ENCODE measurements at regions not wholly inside any gene's neighbourhood (a gene's known extent, or its start where the extent isn't known, plus 50 kb on each side); places are given as distances from the start of the nearest gene placed in this dataset.

DNA sequence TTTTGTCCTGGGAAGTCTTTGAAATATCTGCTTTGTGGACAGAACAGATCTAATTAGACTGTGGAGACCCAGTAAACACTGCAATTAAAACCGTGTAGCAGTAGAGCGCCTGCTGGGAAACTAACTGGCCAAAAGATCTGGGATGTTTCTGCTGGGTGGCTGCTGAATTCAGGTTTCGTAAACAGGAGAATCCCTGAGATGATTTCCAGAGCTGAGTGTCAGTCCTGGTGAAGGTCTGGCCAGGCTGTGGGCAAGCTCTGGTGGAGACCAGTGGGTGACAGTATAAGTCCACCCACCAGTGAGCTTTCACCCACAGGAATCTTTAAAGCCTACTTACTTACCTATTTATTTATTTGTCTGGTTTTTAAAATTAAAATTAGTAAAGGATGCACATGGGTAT, 257.2 kb downstream of the IRF8 start:
- no peak overlapping the region for H3K27ac ChIP-seq (ENCODE audit: insufficient read depth, low read length, poor library complexity, severe bottlenecking)
- no peak for DNase-seq
- no peaks in the 10 kb centered on the region for H3K9me3 ChIP-seq (ENCODE audit: control insufficient read depth, low read length)
- H3K27me3 ChIP-seq (replicated peaks; ENCODE audit: control insufficient read depth, insufficient read depth, low read length, poor library complexity, severe bottlenecking): no peaks in the 10 kb centered on the region
- no peaks in the 10 kb centered on the region for H3K36me3 ChIP-seq (ENCODE audit: control insufficient read depth, insufficient read depth, low read length)
- H3K4me3 ChIP-seq (ENCODE audit: insufficient read depth, low read depth, low read length, poor library complexity, severe bottlenecking): no peak overlapping the region
- no peaks in the 10 kb centered on the region for H3K4me1 ChIP-seq (ENCODE audit: control insufficient read depth, insufficient read depth, low read length, poor library complexity, severe bottlenecking)

- Histone ChIP-seq H3K9me3 (ENCODE audit: control insufficient read depth, low read length) (no peaks in the 10 kb centered on the region), H3K36me3 (ENCODE audit: control insufficient read depth, insufficient read depth, low read length) (no peaks in the 10 kb centered on the region), H3K4me1 (ENCODE audit: control insufficient read depth, insufficient read depth, low read length, poor library complexity, severe bottlenecking) (no peaks in the 10 kb centered on the region), H3K27me3 (replicated peaks; ENCODE audit: control insufficient read depth, insufficient read depth, low read length, poor library complexity, severe bottlenecking) (no peaks in the 10 kb centered on the region), H3K27ac (ENCODE audit: insufficient read depth, low read length, poor library complexity, severe bottlenecking) (no peak overlapping the region), H3K4me3 (ENCODE audit: insufficient read depth, low read depth, low read length, poor library complexity, severe bottlenecking) (no peak overlapping the region)
- no peak for DNase-seq
Measured at GRCh38 chr16:86157616-86158247, 258.8 kb downstream of the IRF8 start.

GRCh38 chr16:86158688-86159360, 259.9 kb downstream of the IRF8 start:
- no peak for DNase-seq
- Histone ChIP-seq H3K27ac (ENCODE audit: insufficient read depth, low read length, poor library complexity, severe bottlenecking) (no peak overlapping the region), H3K4me3 (ENCODE audit: insufficient read depth, low read depth, low read length, poor library complexity, severe bottlenecking) (no peak overlapping the region), H3K27me3 (replicated peaks; ENCODE audit: control insufficient read depth, insufficient read depth, low read length, poor library complexity, severe bottlenecking) (no peaks in the 10 kb centered on the region), H3K4me1 (ENCODE audit: control insufficient read depth, insufficient read depth, low read length, poor library complexity, severe bottlenecking) (no peaks in the 10 kb centered on the region), H3K36me3 (ENCODE audit: control insufficient read depth, insufficient read depth, low read length) (no peaks in the 10 kb centered on the region), H3K9me3 (ENCODE audit: control insufficient read depth, low read length) (no peaks in the 10 kb centered on the region)

- DNase-seq: no peak
- H3K36me3 ChIP-seq (ENCODE audit: control insufficient read depth, insufficient read depth, low read length): no peaks in the 10 kb centered on the region
- H3K4me3 ChIP-seq (ENCODE audit: insufficient read depth, low read depth, low read length, poor library complexity, severe bottlenecking): no peak overlapping the region
- H3K27ac ChIP-seq (ENCODE audit: insufficient read depth, low read length, poor library complexity, severe bottlenecking): no peak overlapping the region
- H3K27me3 ChIP-seq (replicated peaks; ENCODE audit: control insufficient read depth, insufficient read depth, low read length, poor library complexity, severe bottlenecking): no peaks in the 10 kb centered on the region
- no peaks in the 10 kb centered on the region for H3K4me1 ChIP-seq (ENCODE audit: control insufficient read depth, insufficient read depth, low read length, poor library complexity, severe bottlenecking)
- peaks cover 6% of the 10 kb centered on the region for H3K9me3 ChIP-seq (ENCODE audit: control insufficient read depth, low read length)
Measured at GRCh38 chr16:86165479-86165878, 266.5 kb downstream of the IRF8 start.

GRCh38 chr16:86166414-86166813, 267.5 kb downstream of the IRF8 start:
- Histone ChIP-seq H3K27me3 (replicated peaks; ENCODE audit: control insufficient read depth, insufficient read depth, low read length, poor library complexity, severe bottlenecking) (no peaks in the 10 kb centered on the region), H3K4me3 (ENCODE audit: insufficient read depth, low read depth, low read length, poor library complexity, severe bottlenecking) (no peak overlapping the region), H3K36me3 (ENCODE audit: control insufficient read depth, insufficient read depth, low read length) (no peaks in the 10 kb centered on the region), H3K27ac (ENCODE audit: insufficient read depth, low read length, poor library complexity, severe bottlenecking) (no peak overlapping the region), H3K9me3 (ENCODE audit: control insufficient read depth, low read length) (peaks cover 6% of the 10 kb centered on the region), H3K4me1 (ENCODE audit: control insufficient read depth, insufficient read depth, low read length, poor library complexity, severe bottlenecking) (no peaks in the 10 kb centered on the region)
- no peak for DNase-seq

DNA sequence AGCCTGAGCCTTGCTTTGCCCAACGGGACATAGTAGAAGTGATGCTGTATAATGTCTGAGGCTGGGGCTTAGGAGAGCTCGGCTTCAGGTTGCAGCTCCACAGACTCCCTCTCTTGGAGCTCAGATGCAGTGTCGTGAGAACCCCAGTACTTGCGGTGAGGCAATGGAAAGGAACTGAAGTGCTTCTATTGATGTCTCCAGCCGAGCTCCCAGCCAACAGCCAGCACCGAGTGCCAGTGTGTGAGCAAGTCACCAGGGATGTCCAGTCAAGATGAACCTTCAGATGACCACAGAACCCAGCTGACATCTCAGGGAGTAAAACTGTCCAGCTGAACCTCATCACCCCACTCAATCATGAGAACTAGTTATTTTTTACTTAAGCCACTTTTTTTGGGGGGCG, 268.1 kb downstream of the IRF8 start:
- no peak for DNase-seq
- Histone ChIP-seq H3K27me3 (replicated peaks; ENCODE audit: control insufficient read depth, insufficient read depth, low read length, poor library complexity, severe bottlenecking) (no peaks in the 10 kb centered on the region), H3K36me3 (ENCODE audit: control insufficient read depth, insufficient read depth, low read length) (no peaks in the 10 kb centered on the region), H3K4me1 (ENCODE audit: control insufficient read depth, insufficient read depth, low read length, poor library complexity, severe bottlenecking) (no peaks in the 10 kb centered on the region), H3K4me3 (ENCODE audit: insufficient read depth, low read depth, low read length, poor library complexity, severe bottlenecking) (no peak overlapping the region), H3K27ac (ENCODE audit: insufficient read depth, low read length, poor library complexity, severe bottlenecking) (no peak overlapping the region), H3K9me3 (ENCODE audit: control insufficient read depth, low read length) (peaks cover 6% of the 10 kb centered on the region)

DNA sequence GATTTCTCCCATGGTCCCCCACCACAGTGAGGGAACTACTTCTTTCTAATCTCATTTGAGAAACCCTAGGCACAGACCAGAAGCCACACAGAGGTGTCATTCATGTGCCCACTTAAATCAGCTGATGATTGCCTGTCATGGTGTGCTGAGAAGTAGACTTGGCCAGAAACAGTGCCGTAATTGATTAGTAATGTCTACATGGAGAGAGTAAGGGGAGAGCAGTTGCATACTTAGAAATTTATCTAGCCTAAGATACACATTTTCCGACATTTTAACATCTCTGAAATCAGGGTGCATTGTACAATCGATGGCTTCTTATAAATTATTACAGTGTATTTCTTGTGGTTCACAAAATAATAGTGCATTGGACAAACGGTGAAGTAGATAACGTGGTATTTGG, 271.8 kb downstream of the IRF8 start:
- DNase-seq: no peak
- Histone ChIP-seq H3K27ac (ENCODE audit: insufficient read depth, low read length, poor library complexity, severe bottlenecking) (no peak overlapping the region), H3K4me3 (ENCODE audit: insufficient read depth, low read depth, low read length, poor library complexity, severe bottlenecking) (no peak overlapping the region), H3K36me3 (ENCODE audit: control insufficient read depth, insufficient read depth, low read length) (no peaks in the 10 kb centered on the region), H3K9me3 (ENCODE audit: control insufficient read depth, low read length) (no peaks in the 10 kb centered on the region), H3K4me1 (ENCODE audit: control insufficient read depth, insufficient read depth, low read length, poor library complexity, severe bottlenecking) (no peaks in the 10 kb centered on the region), H3K27me3 (replicated peaks; ENCODE audit: control insufficient read depth, insufficient read depth, low read length, poor library complexity, severe bottlenecking) (no peaks in the 10 kb centered on the region)

GRCh38 chr16:86171329-86171728, 272.4 kb downstream of the IRF8 start:
- Histone ChIP-seq H3K4me3 (ENCODE audit: insufficient read depth, low read depth, low read length, poor library complexity, severe bottlenecking) (no peak overlapping the region), H3K9me3 (ENCODE audit: control insufficient read depth, low read length) (no peaks in the 10 kb centered on the region), H3K27me3 (replicated peaks; ENCODE audit: control insufficient read depth, insufficient read depth, low read length, poor library complexity, severe bottlenecking) (no peaks in the 10 kb centered on the region), H3K27ac (ENCODE audit: insufficient read depth, low read length, poor library complexity, severe bottlenecking) (no peak overlapping the region), H3K36me3 (ENCODE audit: control insufficient read depth, insufficient read depth, low read length) (no peaks in the 10 kb centered on the region), H3K4me1 (ENCODE audit: control insufficient read depth, insufficient read depth, low read length, poor library complexity, severe bottlenecking) (no peaks in the 10 kb centered on the region)
- DNase-seq: no peak

- Histone ChIP-seq H3K36me3 (ENCODE audit: control insufficient read depth, insufficient read depth, low read length) (no peaks in the 10 kb centered on the region), H3K27me3 (replicated peaks; ENCODE audit: control insufficient read depth, insufficient read depth, low read length, poor library complexity, severe bottlenecking) (no peaks in the 10 kb centered on the region), H3K4me1 (ENCODE audit: control insufficient read depth, insufficient read depth, low read length, poor library complexity, severe bottlenecking) (no peaks in the 10 kb centered on the region), H3K4me3 (ENCODE audit: insufficient read depth, low read depth, low read length, poor library complexity, severe bottlenecking) (no peak overlapping the region), H3K9me3 (ENCODE audit: control insufficient read depth, low read length) (no peaks in the 10 kb centered on the region), H3K27ac (ENCODE audit: insufficient read depth, low read length, poor library complexity, severe bottlenecking) (no peak overlapping the region)
- no peak for DNase-seq
Measured at GRCh38 chr16:86175816-86176215, 276.9 kb downstream of the IRF8 start.

DNA sequence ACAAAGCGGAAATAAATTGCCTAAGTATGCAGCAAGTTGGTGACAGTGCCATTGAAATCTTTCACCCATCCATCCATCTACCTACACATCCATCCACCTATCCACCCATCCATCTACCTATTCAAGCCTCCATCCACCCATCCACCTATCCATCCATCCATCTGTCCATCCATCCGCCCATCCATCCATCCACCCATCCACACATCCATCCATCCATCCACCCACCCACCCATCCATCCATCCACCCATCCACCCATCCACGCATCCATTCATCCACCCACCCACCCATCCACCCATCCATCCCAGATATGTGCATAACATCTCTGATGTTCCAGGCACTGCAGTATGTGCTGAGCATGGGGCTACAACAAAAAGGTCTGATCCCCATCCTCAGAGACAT, 277.5 kb downstream of the IRF8 start:
- H3K36me3 ChIP-seq (ENCODE audit: control insufficient read depth, insufficient read depth, low read length): no peaks in the 10 kb centered on the region
- DNase-seq: no peak
- H3K27ac ChIP-seq (ENCODE audit: insufficient read depth, low read length, poor library complexity, severe bottlenecking): no peak overlapping the region
- no peaks in the 10 kb centered on the region for H3K9me3 ChIP-seq (ENCODE audit: control insufficient read depth, low read length)
- H3K4me3 ChIP-seq (ENCODE audit: insufficient read depth, low read depth, low read length, poor library complexity, severe bottlenecking): no peak overlapping the region
- H3K4me1 ChIP-seq (ENCODE audit: control insufficient read depth, insufficient read depth, low read length, poor library complexity, severe bottlenecking): no peaks in the 10 kb centered on the region
- no peaks in the 10 kb centered on the region for H3K27me3 ChIP-seq (replicated peaks; ENCODE audit: control insufficient read depth, insufficient read depth, low read length, poor library complexity, severe bottlenecking)
